Kidney (tissue), 13 donors: ENCODE measurements at regions not wholly inside any gene's neighbourhood (a gene's known extent, or its start where the extent isn't known, plus 50 kb on each side); places are given as distances from the start of the nearest gene placed in this dataset.
A peak's percentile ranks its signal among the peaks of the same experiment; 100 is the strongest.
"Not testable (repeated sequence)": the region's sequence is repeated elsewhere in the genome, so short reads cannot be mapped to it uniquely, and the experiment has no call there.

Source experiments
- DNase-seq, 5 donors: peaks; one replicate each; pipeline ENCODE4 v3.0.0-alpha.2; 2013 to 2020
- FAIRE-seq: peaks from 2 replicates; lab custom pipeline; 2012; peaks lifted over from hg19 to GRCh38; lab: Jason Lieb, UNC
- H3K27ac ChIP-seq, 2 donors: one replicate each; pipeline ENCODE4 v1.7.0; 2013; ENCODE audit warnings: low read depth in 2 of 2, low read length in 2 of 2, inconsistent platforms in 1 of 2
- H3K27me3 ChIP-seq: one replicate; pipeline ENCODE4 v1.7.1; 2013; ENCODE audit warnings: low read length, inconsistent platforms; ENCODE audit not compliant: control insufficient read depth, insufficient read depth
- H3K36me3 ChIP-seq, 3 donors: one replicate each; pipeline versions ENCODE4 v1.7.0 to v1.7.1; 2013; ENCODE audit warnings: low read length in 3 of 3, control low read depth in 1 of 3, inconsistent platforms in 1 of 3; ENCODE audit not compliant: insufficient read depth in 3 of 3, control insufficient read depth in 2 of 3
- H3K4me1 ChIP-seq, 3 donors: one replicate each; pipeline versions ENCODE4 v1.7.0 to v1.7.1; 2013; ENCODE audit warnings: low read length in 3 of 3, inconsistent platforms in 1 of 3, low read depth in 1 of 3; ENCODE audit not compliant: control insufficient read depth in 2 of 3, insufficient read depth in 2 of 3
- H3K4me3 ChIP-seq, 3 donors: one replicate each; pipeline versions ENCODE4 v1.7.0 to v1.8.1; 2013; ENCODE audit warnings: low read length in 3 of 3, control low read depth in 1 of 3, inconsistent platforms in 1 of 3
- H3K9ac ChIP-seq, 3 donors: one replicate each; pipeline versions ENCODE4 v1.7.0 to v1.7.1; 2013; ENCODE audit warnings: low read length in 3 of 3, control low read depth in 1 of 3, inconsistent platforms in 1 of 3
- H3K9me3 ChIP-seq, 3 donors: one replicate each; pipeline versions ENCODE4 v1.7.0 to v1.7.1; 2013; ENCODE audit warnings: low read length in 3 of 3, control low read depth in 1 of 3, inconsistent platforms in 1 of 3; ENCODE audit not compliant: control insufficient read depth in 2 of 3, insufficient read depth in 1 of 3
- CTCF ChIP-seq: IDR thresholded peaks from 3 replicates; pipeline ENCODE4 v1.5.1; 2012; ENCODE audit warnings: mild to moderate bottlenecking, moderate library complexity, borderline replicate concordance; ENCODE audit not compliant: insufficient read depth; ENCODE audit errors: extremely low read depth
- intact Hi-C: fragments of 100-400 bp; cut with DNase I; formaldehyde crosslinking; loops from one replicate; pipeline ENCODE4 v1.11.1; 2022
- donor health status: control.
- donor health status: control.
- donor health status: control.
- donor health status: control.
- donor health status: control.
- donor health status: DM: yes; HTN: yes; CAD: no.
- donor health status: Normal renal cell carcinoma (clear cell type).

DNA sequence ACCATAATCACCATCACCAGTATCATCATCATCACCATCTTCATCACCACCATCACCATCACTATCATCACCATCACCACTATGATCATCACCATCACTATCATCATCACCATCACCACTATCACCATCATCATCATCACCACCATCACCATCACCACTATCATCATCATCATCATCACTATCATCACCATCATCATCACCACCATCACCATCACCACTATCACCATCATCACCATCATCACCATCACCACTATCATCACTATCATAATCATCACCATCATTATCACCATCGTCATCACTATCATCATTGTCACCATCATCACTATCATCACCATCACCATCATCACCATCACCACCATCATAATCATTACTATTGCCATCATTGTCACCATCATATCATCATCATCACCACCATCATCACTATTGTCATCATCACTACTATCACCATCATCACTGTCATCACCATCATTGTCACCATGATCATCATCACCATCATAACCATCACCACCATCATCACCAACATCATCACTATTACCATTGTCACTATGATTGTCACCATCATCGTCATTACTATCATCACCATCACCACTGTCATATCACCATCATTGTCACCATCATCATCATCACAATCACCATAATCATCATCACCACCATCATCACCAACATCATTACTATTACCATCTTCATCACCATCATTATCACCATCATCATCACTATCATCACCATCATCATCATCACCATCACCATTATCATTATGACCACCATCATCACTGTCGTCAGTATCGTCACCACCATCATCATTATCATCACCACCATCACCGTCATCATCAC is 154.7 kb downstream of the ACTR3B start:
- no peak for FAIRE-seq
- Histone ChIP-seq H3K4me1 (peaks cover 0 to 12% (median 5%) of the 10 kb centered on the region in 3 donors), H3K27me3 (no peaks in the 10 kb centered on the region), H3K4me3 (peak overlapping the region in 1 of 3 donors; percentile 17), H3K27ac (no peak overlapping the region), H3K9ac (no peak overlapping the region), H3K36me3 (no peaks in the 10 kb centered on the region), H3K9me3 (peaks cover 0 to 3% (median 0%) of the 10 kb centered on the region in 3 donors)
- no peak for TF ChIP-seq CTCF
- no peak for DNase-seq
- intact Hi-C loops = no loop called here

DNA sequence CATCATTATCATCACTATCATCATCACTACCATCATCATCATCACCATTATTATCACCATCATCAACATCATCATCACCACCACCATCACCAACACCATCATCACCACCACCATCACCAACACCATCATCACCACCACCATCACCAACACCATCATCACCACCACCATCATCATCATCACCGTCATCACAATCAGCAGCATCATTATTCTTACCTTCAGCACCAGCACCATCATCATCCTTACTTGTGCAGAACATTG is 155.2 kb downstream of the ACTR3B start:
- H3K4me1 ChIP-seq = peaks cover 0 to 12% (median 5%) of the 10 kb centered on the region in 3 donors
- intact Hi-C loops, FAIRE-seq, H3K9ac ChIP-seq, H3K27ac ChIP-seq, H3K9me3 ChIP-seq, DNase-seq, H3K27me3 ChIP-seq, H3K4me3 ChIP-seq, H3K36me3 ChIP-seq: not testable (repeated sequence)

DNA sequence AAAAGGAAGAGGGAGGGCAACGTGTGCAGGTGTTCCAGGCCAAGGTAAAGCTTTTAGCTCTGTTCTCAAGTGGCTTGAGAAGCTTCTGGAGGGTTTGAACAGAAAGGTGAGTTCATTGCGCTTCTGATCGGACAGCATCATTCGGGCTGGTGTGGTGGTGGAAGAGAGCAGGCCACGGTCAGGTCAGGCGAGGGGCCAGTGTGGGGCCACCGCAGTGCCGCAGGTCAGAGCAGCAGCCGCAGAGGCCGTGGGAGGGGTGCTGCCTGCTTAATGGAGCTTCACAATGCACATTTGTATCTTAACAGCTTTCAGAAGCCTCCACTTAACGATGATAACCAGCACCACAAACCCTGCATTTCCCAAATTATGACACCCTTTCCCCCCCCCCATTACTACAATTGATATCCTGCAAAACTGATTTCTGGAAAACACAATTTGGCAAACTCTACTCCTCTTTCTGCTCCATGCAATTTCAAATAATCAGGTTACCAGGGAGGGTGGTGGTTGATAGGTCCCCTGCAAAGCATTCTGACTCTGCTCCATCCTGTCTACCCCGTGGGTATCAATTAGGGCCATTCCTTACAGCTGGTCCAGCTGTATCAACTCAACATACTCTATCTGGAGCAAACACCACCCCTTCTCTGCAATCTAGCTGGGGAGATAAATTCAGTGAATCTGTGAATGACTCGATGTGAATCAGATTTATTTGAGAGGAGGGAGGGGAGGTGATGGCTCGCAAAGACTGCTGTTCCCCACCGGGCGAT is 162.9 kb downstream of the ACTR3B start:
- Histone ChIP-seq H3K4me3 (no peak overlapping the region), H3K9me3 (no peaks in the 10 kb centered on the region), H3K27ac (no peak overlapping the region), H3K36me3 (no peaks in the 10 kb centered on the region), H3K27me3 (no peaks in the 10 kb centered on the region), H3K4me1 (no peaks in the 10 kb centered on the region), H3K9ac (no peak overlapping the region)
- TF ChIP-seq CTCF = no peak
- intact Hi-C loops = no loop called here
- no peak for DNase-seq
- FAIRE-seq = no peak

DNA sequence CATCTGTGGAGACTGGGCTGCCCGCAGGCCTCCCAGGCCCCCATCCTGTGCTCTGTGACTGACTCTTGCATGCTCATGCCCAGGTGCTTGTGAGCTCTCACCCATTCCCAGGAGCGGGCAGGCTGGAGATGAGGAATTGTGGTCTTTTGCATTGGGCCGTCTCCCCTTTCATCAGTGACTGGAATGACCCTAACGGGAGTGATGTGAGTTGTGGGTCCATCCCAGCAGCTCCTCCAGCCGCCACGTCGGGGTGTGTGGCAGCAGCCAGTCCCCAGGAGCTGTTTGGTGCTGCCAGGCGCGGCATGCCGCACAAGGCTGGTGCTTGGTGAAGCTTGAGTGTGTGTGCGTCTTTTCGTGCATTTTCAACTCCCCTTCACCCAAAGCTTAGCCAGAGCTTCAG is 164.2 kb downstream of the ACTR3B start:
- no peak overlapping the region for H3K9ac ChIP-seq
- H3K9me3 ChIP-seq = no peaks in the 10 kb centered on the region
- H3K36me3 ChIP-seq = no peaks in the 10 kb centered on the region
- H3K4me1 ChIP-seq = no peaks in the 10 kb centered on the region
- no peak overlapping the region for H3K27ac ChIP-seq
- no peak for DNase-seq
- intact Hi-C loops = no loop called here
- no peak for TF ChIP-seq CTCF
- no peak overlapping the region for H3K4me3 ChIP-seq
- no peak for FAIRE-seq
- H3K27me3 ChIP-seq = no peaks in the 10 kb centered on the region
